Stimulated activated CD8-positive, alpha-beta memory T cell treated with anti-CD3 and anti-CD28 coated beads, Interleukin-7, amount 100 ng/mL, for 4 hours (primary cell): ENCODE measurements at regions not wholly inside any gene's neighbourhood (a gene's known extent, or its start where the extent isn't known, plus 50 kb on each side); places are given as distances from the start of the nearest gene placed in this dataset.

Experiments used
- DNase-seq, 2 donors: peaks; one replicate each; pipeline ENCODE4 v3.0.0-alpha.2; 2020; ENCODE audit warnings: low read depth in 2 of 2

- no peak for DNase-seq
Measured at GRCh38 chr13:48181482-48182145, 51.4 kb upstream of the ITM2B start.

DNA sequence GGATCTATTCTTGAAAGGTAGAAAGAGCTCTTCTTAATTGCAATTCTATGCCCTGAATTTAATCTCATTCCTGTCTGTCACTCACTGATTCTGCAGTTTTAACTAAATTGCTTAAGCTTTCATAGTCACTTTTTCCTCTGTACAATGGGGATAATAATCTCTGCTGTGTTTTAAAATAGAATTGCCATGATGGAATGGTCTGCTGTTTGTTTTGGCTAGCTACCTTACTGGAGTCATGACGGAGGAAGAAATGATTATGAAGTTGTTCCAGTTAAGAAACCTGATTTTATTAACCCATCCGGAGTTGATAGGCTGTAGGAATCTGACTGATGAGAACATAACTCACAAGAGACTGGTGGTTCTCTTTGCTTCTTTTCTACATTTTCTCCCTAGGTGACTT lies 54.9 kb upstream of the ITM2B start:
- no peak for DNase-seq

DNA sequence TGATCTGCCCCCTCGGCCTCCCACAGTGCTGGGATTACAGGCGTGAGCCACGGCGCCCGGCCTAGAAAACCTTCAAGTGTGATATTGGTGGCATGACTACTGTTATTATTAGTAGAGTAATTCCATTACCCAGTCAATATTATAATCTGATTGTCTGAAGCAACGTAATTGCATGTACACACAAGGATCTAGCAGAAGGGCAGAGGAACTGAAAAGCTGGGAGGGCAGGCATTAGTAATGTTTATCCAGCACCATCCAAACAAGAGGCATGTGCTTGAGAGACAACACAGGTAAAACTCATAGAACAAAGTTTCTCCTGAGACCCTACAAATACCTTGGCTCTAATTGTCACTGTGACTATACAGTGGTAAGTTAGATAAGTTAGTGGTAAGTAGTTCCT lies 56.2 kb upstream of the ITM2B start:
- DNase-seq = no peak

DNA sequence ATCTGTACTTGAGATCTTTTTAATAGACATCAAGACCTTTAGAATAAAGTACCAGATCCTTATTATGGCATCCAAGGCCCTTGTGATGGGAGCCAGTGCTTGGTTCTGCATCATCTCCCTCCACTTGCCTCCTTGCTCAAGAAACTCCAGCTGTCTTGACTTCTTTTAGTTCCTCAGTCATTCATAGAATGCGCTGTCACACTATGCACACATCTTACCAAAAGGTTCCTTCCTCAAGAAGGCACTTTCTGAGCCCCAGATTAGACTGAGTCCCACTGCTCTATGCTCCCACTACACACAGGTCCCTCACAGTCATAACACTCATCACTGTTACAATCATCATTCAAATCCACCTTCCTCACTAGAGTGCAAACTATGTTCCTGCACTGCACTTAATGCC lies 57.8 kb upstream of the ITM2B start:
- no peak for DNase-seq

DNA sequence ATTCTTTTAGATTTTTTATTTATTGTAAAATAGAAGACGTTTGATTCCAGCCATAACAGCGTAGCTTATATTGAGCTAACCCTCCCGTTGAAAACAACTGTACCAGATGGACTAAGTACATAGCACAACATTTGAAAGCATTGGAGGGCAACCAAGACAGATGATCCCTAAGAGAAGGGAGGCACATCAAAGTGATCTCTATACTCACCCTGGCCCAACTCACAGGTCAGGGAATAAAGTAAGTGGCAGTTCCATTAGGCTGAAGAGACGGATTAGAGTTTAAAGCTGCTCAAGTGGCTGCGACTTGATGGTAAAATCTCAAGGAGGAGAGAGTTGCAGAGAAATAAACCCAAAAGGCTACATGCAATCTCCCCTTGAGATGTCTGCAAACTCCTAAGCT lies 65.1 kb upstream of the ITM2B start:
- DNase-seq = no peak

GRCh38 chr13:48165727-48166126 lies 67.3 kb upstream of the ITM2B start:
- DNase-seq = no peak

- DNase-seq = no peak
Measured at GRCh38 chr13:48165063-48165462, 67.9 kb upstream of the ITM2B start.

DNA sequence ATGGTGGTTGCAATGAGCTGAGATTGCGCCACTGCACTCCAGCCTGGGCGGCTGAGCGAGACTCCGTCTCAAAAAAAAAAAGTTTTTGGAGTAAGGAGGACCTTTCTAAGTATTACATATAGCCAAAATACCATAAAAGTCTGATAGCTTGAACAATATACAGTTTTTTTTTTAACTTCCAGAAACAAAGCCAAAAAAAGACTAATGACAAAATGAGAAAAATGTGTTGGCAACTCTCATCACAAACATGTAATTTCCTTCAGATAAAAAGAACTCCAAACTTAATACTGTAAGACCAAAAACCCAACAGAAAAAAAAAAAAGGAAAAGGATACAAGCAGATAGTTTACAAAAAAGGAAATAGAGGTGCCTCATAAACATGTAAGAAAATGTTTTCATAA lies 68.2 kb upstream of the MED4 start:
- no peak for DNase-seq

GRCh38 chr13:48162217-48162616 lies 67.3 kb upstream of the MED4 start:
- no peak for DNase-seq

- no peak for DNase-seq
Measured at GRCh38 chr13:48161530-48162179, 66.8 kb upstream of the MED4 start.

DNA sequence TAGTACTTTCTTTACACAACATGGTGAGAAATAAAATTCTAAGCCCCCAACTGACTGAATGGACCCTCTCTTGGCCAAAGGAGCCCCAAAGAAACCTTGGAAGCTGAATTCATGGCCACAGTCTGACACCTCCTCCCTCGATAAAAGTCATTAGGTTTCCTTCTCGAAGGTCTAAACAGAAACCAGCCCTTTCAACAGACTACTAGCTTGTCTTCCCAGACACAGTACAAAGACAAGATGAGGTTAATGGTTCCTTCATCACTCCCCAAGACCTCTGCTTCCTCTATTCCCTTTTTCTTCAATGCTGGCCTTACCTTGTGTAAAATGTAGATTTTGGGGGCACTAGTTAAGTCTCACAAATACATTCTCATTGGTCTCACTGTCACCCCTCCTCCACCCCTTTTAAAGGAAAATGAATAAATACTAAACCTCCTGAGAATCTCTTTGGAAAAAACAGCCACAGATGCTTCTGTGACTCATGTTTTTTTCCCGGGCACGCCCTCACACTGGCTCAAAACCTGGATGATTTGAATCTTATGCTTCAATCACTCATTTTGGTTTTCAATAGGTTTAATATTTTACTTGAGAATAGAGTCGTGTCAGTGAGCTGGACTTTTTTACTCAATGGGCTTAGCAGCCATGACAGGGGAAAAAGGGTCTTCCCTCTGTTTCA lies 65.8 kb upstream of the MED4 start:
- no peak for DNase-seq

DNA sequence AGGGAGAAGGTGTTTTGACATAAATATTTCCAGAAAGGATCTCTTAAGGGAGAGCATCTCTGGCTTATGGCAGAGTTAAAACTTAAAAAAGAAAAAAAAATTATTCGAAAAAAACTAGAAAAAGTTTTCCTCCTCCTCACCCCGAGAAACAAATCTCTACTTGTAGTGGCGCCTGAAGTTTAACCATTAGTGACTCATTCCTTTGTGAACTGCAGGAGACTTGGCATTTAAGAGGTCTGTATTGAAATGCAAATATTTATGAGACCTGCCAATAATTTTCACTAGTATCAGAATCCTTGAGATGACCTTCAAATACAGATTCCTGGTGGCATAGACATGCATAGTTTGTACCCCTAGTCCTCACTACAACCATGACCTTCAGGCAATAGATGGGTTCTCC lies 64.9 kb upstream of the MED4 start:
- DNase-seq = no peak

DNA sequence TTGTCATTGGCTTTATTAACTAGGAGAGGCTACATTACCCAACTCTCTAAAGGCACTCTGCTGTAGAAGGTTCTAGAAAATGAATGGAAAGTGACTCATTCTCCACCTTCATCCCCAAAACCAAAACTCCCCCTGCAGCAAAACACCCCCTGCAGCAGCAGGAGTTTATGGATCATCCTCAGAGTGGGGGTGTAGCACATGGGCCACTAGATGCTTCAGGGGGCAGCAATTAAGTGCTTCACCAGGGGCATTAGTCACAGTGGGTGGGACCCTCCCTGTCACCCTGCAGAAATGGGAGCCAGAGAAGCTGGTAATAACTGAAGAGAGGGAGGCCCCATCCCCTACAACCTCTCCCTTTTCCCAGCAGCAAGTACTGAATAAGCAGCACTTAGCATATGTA lies 64.5 kb upstream of the MED4 start:
- DNase-seq = peak in 1 of 2 donors; percentile 7

DNA sequence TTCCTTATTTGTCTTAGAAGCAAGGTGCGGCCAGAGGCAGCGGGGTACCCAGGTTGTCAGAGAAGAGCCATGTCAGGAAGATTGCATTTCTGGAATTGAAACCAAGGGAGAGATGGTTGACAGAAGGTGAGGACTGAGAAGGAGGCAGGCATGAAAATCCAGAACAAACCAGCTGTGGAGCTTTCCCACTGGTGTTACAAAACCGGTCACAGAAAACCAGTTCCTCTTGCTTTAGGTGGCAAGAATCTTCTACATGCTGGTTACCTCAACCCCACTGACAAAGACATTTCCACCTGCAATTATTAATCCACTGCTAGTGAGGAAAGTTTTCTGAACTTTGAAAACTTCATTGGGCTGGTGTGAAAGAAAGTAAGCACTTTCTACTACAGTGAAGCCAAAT lies 64.0 kb upstream of the MED4 start:
- no peak for DNase-seq

GRCh38 chr13:48158290-48158689 lies 63.4 kb upstream of the MED4 start:
- DNase-seq = no peak

GRCh38 chr13:48156466-48156865 lies 61.6 kb upstream of the MED4 start:
- peak; percentile 55 to 58 for DNase-seq

DNA sequence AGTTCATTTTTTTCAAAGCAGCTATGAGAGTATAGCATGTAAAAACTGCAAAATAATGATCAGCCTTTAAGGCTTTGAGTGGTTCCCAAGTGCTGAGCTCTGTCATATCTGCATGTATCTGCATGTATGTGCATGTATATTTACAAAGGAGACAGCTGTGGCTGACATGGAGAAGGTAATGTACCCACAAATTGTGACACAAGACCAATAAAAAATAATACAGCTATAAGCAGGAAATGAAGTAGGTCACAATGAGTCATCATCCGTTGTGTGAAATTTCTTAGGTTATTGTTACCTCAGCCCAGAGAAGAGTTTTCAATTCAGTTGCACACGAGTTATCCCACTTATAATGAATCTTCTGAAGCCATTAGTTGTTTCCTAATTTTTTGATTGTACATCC lies 60.9 kb upstream of the MED4 start:
- no peak for DNase-seq

GRCh38 chr13:48154671-48155070 lies 59.8 kb upstream of the MED4 start:
- DNase-seq = no peak

DNA sequence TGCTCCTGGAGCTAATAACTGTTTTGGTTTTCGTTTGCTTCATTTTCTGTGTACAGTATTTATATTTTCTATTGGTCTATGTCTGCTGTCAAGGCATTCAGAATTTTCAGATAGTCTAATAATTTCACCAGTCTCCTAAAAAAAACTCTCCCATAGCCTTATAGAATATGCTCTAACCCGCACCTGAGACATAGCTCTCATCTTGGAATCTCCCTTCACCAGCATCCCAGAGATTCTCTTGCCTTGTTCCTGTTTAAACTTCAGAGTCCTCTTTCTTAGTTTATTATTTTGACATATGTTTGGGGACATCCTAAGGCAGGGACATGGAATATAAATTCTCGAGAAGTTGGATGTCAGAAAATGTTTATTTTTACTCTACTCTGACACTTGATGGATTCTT lies 58.3 kb upstream of the MED4 start:
- DNase-seq = no peak

- no peak for DNase-seq
Measured at GRCh38 chr13:48151363-48152161, 56.7 kb upstream of the MED4 start.

GRCh38 chr13:48148454-48148853 lies 53.5 kb upstream of the MED4 start:
- no peak for DNase-seq

DNA sequence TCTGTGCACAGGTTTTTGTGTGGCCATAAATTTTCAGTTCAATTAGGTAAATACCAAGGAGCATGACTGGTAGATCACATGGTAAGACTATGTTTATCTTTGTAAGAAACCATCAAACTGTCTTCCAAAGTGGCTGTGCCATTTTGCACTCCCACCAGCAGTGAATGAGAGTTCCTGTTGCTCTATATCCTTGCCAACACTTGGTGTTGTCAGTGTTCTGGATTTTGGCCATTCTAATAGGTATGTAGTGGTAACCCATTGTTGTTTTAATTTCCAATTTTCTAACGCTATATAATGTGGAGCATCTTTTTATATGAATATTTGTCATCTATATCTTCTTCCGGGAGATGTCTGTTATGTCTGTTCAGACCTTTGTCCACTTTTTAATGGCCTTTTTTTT lies 51.7 kb upstream of the MED4 start:
- no peak for DNase-seq

DNA sequence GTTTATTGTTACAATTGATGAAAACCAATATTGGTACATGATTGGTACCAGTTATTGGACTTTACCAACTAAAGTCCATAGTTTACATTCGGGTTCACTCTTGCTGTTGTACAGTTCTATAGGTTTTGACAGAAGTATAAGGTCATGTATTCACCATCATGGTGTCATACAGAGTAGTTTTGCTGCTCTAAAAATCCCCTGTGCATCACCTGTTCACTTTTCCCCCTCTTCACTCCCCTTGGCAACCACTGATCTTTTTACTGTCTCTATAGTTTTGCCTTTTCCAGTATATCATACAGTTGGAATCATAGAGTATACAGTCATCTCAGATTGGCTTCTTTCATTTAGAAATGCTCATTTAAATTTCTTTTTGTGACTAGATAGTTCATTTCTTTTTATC lies 51.2 kb upstream of the MED4 start:
- DNase-seq = no peak
